ENCODE measurements at regions not wholly inside any gene's neighbourhood (a gene's known extent, or its start where the extent isn't known, plus 50 kb on each side); places are given as distances from the start of the nearest gene placed in this dataset.

DNA sequence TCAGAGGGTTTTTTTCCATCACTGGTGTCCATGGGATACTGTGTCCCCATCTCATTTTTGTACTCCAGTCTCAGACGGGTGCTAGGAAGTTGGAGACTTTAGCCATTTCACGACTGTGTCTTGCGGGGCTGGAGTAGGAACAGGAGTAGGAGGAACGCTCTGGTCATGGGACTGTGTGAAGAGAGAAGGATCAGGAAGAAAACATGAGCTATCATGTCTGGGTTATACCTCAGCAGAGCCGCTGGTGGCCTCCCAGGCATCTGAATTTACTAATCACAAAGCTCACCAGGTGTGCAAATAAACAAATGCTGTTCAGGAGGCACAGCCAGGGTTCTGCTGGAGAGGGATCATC lies 225.4 kb downstream of the SEC14L1 start:
- Mint-ChIP-seq H3K4me1 (ENCODE audit: low read depth) (peaks cover 26% of the 10 kb centered on the region), H3K27me3 (ENCODE audit: low read depth) (peaks cover 5% of the 10 kb centered on the region)
- DNase-seq (ENCODE audit: low spot score), result no peak

DNA sequence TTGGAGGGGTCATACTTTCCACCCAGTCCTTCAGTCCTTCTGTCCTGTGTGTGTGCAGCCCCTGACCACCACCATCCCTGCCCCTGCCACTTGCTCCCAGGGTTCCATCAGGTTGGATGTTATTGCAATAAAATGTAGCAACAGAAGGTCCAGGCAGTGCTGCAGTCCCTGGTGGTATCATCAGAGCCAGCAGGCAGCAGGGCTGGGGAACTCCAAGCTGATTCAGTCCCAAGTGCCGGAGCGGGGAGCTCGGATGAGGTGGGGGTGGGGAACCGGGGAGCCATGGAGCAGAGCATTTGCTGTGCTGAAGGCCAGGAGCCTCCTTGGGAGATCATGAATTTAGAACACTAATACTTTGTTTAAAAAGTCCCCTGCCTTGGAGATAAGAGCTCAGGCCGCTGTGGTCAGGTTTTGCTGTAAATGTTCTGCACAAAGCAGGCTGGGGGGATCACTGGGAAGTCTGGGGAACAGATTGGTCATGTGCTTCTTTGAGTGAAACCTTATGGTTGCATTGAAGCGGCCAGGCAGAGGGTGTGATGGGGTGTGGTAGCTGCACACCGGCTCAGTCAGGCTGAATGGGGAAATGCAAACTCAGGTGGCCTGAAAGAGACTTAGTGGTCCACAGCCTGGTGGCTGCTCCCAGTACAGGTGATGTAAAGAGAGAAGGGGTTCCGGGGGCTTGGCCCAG lies 225.9 kb downstream of the SEC14L1 start:
- Mint-ChIP-seq H3K4me1 (ENCODE audit: low read depth) (peaks cover 28% of the 10 kb centered on the region), H3K4me3 (ENCODE audit: low read depth) (no peak overlapping the region), H3K27me3 (ENCODE audit: low read depth) (peaks cover 5% of the 10 kb centered on the region), H3K9me3 (no peaks in the 10 kb centered on the region), H3K36me3 (ENCODE audit: low read depth) (no peaks in the 10 kb centered on the region), H3K27ac (no peak overlapping the region)
- DNase-seq (ENCODE audit: low spot score), result no peak
- intact Hi-C loops (cut with micrococcal nuclease), result no loop called here

More for the DNA sequence above, 225.4 kb downstream of the SEC14L1 start:
- Mint-ChIP-seq H3K27ac (no peak overlapping the region), H3K9me3 (no peaks in the 10 kb centered on the region), H3K4me3 (ENCODE audit: low read depth) (no peak overlapping the region), H3K36me3 (ENCODE audit: low read depth) (no peaks in the 10 kb centered on the region)
- intact Hi-C loops (cut with micrococcal nuclease), result no loop called here

- no peak for DNase-seq (ENCODE audit: low spot score)
- peaks cover 28% of the 10 kb centered on the region for H3K4me1 Mint-ChIP-seq (ENCODE audit: low read depth)
- intact Hi-C loops (cut with micrococcal nuclease), result no loop called here
Observed at GRCh38 chr17:77369544-77369971, 228.8 kb downstream of the SEC14L1 start.

GRCh38 chr17:77370586-77370985 lies 229.8 kb downstream of the SEC14L1 start:
- DNase-seq (ENCODE audit: low spot score), result no peak
- H3K4me1 Mint-ChIP-seq (ENCODE audit: low read depth), result peaks cover 31% of the 10 kb centered on the region
- H3K27me3 Mint-ChIP-seq (ENCODE audit: low read depth), result no peaks in the 10 kb centered on the region
- H3K36me3 Mint-ChIP-seq (ENCODE audit: low read depth), result peaks cover 8% of the 10 kb centered on the region
- no peaks in the 10 kb centered on the region for H3K9me3 Mint-ChIP-seq
- intact Hi-C loops (cut with micrococcal nuclease), result loop anchor here (5.0 to 10.0 kb wide), 2 partner anchors 37 to 584 kb away; partner anchors contain the start of gene TNRC6C
- H3K27ac Mint-ChIP-seq, result no peak overlapping the region
- peak overlapping the region; percentile 47 for H3K4me3 Mint-ChIP-seq (ENCODE audit: low read depth)

More at GRCh38 chr17:77369544-77369971, 228.8 kb downstream of the SEC14L1 start:
- peaks cover 4% of the 10 kb centered on the region for H3K36me3 Mint-ChIP-seq (ENCODE audit: low read depth)
- peaks cover 5% of the 10 kb centered on the region for H3K27me3 Mint-ChIP-seq (ENCODE audit: low read depth)
- no peak overlapping the region for H3K4me3 Mint-ChIP-seq (ENCODE audit: low read depth)
- H3K27ac Mint-ChIP-seq, result no peak overlapping the region
- no peaks in the 10 kb centered on the region for H3K9me3 Mint-ChIP-seq

DNA sequence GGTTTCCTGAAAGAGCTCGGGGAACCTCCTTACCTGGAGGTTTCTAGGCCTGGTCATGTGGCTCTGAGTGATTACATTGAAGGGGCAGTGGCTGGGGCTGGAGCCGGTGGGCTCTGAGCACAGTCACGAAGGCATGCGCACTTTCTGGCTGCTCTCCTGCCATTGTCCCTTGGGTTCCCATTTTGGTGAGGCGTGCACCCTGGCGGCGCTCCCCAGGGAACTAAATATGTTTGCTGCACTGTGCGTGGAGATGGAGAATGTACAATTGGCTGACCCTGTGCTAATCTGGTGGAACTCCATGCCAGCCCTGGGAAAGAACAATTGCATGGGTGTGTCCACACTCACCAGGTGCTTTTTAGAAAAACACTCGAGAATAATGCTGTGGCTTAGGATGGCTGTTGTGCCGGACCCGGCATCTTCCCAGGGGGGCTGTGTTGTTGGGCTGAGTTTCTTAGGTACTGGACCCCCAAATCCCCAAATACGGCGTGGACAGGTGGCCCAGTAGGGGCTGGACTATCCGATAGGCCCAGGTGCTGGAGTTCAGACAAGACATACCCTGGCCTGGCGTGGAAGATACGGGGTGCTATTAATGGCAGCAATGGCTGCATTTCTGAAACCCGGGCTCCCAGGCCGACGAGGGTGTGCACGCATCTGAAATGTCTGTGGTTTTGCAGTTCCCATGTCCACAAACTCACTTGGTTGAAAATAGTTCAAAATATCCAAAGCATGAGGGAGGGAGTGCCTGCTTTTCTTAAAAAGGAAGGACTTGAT lies 230.5 kb downstream of the SEC14L1 start:
- peaks cover 38% of the 10 kb centered on the region for H3K4me1 Mint-ChIP-seq (ENCODE audit: low read depth)
- no peak overlapping the region for H3K27ac Mint-ChIP-seq
- H3K36me3 Mint-ChIP-seq (ENCODE audit: low read depth), result peaks cover 13% of the 10 kb centered on the region

GRCh38 chr17:77371888-77372443 lies 231.2 kb downstream of the SEC14L1 start:
- no peaks in the 10 kb centered on the region for H3K27me3 Mint-ChIP-seq (ENCODE audit: low read depth)
- H3K9me3 Mint-ChIP-seq, result no peaks in the 10 kb centered on the region
- peak overlapping the region; percentile 75 for H3K27ac Mint-ChIP-seq
- H3K4me3 Mint-ChIP-seq (ENCODE audit: low read depth), result peak overlapping the region; percentile 75
- peaks cover 13% of the 10 kb centered on the region for H3K36me3 Mint-ChIP-seq (ENCODE audit: low read depth)
- no peak for DNase-seq (ENCODE audit: low spot score)
- intact Hi-C loops (cut with micrococcal nuclease), result loop anchor here (5.0 to 10.0 kb wide), 2 partner anchors 35 to 583 kb away; partner anchors contain the start of gene TNRC6C
- H3K4me1 Mint-ChIP-seq (ENCODE audit: low read depth), result peaks cover 40% of the 10 kb centered on the region

More for the DNA sequence above, 230.5 kb downstream of the SEC14L1 start:
- DNase-seq (ENCODE audit: low spot score), result no peak
- Mint-ChIP-seq H3K4me3 (ENCODE audit: low read depth) (no peak overlapping the region), H3K9me3 (no peaks in the 10 kb centered on the region), H3K27me3 (ENCODE audit: low read depth) (no peaks in the 10 kb centered on the region)
- intact Hi-C loops (cut with micrococcal nuclease), result loop anchor here (5.0 to 10.0 kb wide), 2 partner anchors 36 to 583 kb away; partner anchors contain the start of gene TNRC6C

GRCh38 chr17:77372444-77373298 lies 231.9 kb downstream of the SEC14L1 start:
- Mint-ChIP-seq H3K27ac (peak overlapping the region; percentile 75), H3K4me1 (ENCODE audit: low read depth) (peaks cover 44% of the 10 kb centered on the region), H3K27me3 (ENCODE audit: low read depth) (no peaks in the 10 kb centered on the region), H3K4me3 (ENCODE audit: low read depth) (peak overlapping the region; percentile 75), H3K9me3 (no peaks in the 10 kb centered on the region), H3K36me3 (ENCODE audit: low read depth) (peaks cover 13% of the 10 kb centered on the region)
- intact Hi-C loops (cut with micrococcal nuclease), result loop anchor here (5.0 to 10.0 kb wide), 2 partner anchors 35 to 582 kb away; partner anchors contain the start of gene TNRC6C
- peak; percentile 77 for DNase-seq (ENCODE audit: low spot score)

DNA sequence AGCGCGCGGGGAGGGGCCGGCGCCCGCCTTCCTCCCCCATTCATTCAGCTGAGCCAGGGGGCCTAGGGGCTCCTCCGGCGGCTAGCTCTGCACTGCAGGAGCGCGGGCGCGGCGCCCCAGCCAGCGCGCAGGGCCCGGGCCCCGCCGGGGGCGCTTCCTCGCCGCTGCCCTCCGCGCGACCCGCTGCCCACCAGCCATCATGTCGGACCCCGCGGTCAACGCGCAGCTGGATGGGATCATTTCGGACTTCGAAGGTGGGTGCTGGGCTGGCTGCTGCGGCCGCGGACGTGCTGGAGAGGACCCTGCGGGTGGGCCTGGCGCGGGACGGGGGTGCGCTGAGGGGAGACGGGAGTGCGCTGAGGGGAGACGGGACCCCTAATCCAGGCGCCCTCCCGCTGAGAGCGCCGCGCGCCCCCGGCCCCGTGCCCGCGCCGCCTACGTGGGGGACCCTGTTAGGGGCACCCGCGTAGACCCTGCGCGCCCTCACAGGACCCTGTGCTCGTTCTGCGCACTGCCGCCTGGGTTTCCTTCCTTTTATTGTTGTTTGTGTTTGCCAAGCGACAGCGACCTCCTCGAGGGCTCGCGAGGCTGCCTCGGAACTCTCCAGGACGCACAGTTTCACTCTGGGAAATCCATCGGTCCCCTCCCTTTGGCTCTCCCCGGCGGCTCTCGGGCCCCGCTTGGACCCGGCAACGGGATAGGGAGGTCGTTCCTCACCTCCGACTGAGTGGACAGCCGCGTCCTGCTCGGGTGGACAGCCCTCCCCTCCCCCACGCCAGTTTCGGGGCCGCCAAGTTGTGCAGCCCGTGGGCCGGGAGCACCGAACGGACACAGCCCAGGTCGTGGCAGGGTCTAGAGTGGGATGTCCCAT lies 232.8 kb downstream of the SEC14L1 start:
- peak; percentile 49 for DNase-seq (ENCODE audit: low spot score)
- H3K36me3 Mint-ChIP-seq (ENCODE audit: low read depth), result peaks cover 18% of the 10 kb centered on the region
- peak overlapping the region; percentile 88 for H3K4me3 Mint-ChIP-seq (ENCODE audit: low read depth)
- peak overlapping the region; percentile 96 for H3K27ac Mint-ChIP-seq
- H3K9me3 Mint-ChIP-seq, result no peaks in the 10 kb centered on the region
- peaks cover 52% of the 10 kb centered on the region for H3K4me1 Mint-ChIP-seq (ENCODE audit: low read depth)
- intact Hi-C loops (cut with micrococcal nuclease), result loop anchor here (1.0 to 10.0 kb wide), 4 partner anchors 16 to 581 kb away; partner anchors contain the start of gene TNRC6C
- no peaks in the 10 kb centered on the region for H3K27me3 Mint-ChIP-seq (ENCODE audit: low read depth)

- intact Hi-C loops (cut with micrococcal nuclease), result loop anchor here (1.0 to 10.0 kb wide), 4 partner anchors 15 to 580 kb away; partner anchors contain the start of gene TNRC6C
- Mint-ChIP-seq H3K27me3 (ENCODE audit: low read depth) (no peaks in the 10 kb centered on the region), H3K27ac (peak overlapping the region; percentile 96), H3K4me1 (ENCODE audit: low read depth) (peaks cover 52% of the 10 kb centered on the region), H3K4me3 (ENCODE audit: low read depth) (peak overlapping the region; percentile 88), H3K36me3 (ENCODE audit: low read depth) (peaks cover 18% of the 10 kb centered on the region), H3K9me3 (no peaks in the 10 kb centered on the region)
- DNase-seq (ENCODE audit: low spot score), result peak; percentile 77
Observed at GRCh38 chr17:77374170-77374936, 233.6 kb downstream of the SEC14L1 start.

DNA sequence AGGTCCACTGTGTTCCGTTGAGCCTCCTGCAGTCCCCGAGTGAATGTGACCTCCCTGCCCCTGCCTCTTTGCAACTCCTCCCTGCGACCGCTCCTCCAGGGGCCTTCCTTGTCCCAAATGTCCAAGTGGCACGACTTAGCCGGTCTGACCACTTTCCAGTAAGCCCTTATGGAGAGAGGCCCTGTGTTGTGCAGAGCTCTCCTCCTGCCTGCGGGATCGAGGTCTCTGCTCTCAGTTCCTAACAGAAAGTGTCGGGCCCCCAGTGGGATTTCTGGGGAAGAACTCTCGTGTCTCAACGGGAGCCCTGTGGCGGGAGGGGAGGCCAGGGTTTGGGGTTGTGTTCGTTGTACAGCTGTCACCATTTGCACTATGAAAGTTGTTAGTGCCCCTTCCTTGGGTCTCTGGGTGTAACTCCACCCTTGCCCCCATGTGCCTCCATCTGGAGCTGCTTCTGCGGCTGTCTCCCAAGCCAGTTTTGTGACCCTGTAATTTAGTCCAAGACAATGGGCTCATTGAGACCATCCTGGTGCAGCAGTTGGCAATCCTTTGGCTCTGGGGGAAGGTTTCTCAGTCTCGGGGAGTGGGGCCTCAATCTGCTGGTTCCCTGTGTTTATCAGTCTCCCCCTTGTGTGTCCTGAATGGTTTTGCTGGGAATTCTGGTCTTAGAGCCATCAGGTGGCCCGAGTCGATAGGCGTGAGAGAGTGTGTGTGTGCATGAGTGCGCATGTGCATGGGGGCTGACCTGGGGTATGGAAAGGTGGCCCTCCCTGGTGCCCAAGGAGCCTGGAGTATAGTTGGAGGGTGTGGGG lies 234.5 kb downstream of the SEC14L1 start:
- Mint-ChIP-seq H3K4me1 (ENCODE audit: low read depth) (peaks cover 57% of the 10 kb centered on the region), H3K27me3 (ENCODE audit: low read depth) (no peaks in the 10 kb centered on the region), H3K4me3 (ENCODE audit: low read depth) (peak overlapping the region; percentile 88), H3K27ac (peak overlapping the region; percentile 74), H3K9me3 (no peaks in the 10 kb centered on the region), H3K36me3 (ENCODE audit: low read depth) (peaks cover 18% of the 10 kb centered on the region)
- no peak for DNase-seq (ENCODE audit: low spot score)
- intact Hi-C loops (cut with micrococcal nuclease), result loop anchor here (10.0 kb wide), 1 partner anchor 579 kb away; the partner anchor contains the start of gene TNRC6C

All from activated T-helper 2 cell treated with anti-CD3 and anti-CD28 coated beads, Interferon-gamma antibody, Interleukin-2, Interleukin-4, amounts not matched to agents 10 μg/mL and 5 μg/mL and 100 μg/mL, durations not matched to agents 14 hours and 24 hours and 36 hours (primary cell).